ENCODE measurements at regions not wholly inside any gene's neighbourhood (a gene's known extent, or its start where the extent isn't known, plus 50 kb on each side); places are given as distances from the start of the nearest gene placed in this dataset.

- no peak for TF ChIP-seq CTCF (IDR thresholded peaks at IDR 0.05)
- no peak for TF ChIP-seq EP300 (IDR thresholded peaks at IDR 0.05)
- no peak for TF ChIP-seq POLR2A (IDR thresholded peaks at IDR 0.05)
- TF ChIP-seq POLR2AphosphoS5 (IDR thresholded peaks at IDR 0.05), result no peak
Measured at GRCh38 chr2:52336951-52337350, 1305.0 kb upstream of the NRXN1 start.

Data from sigmoid colon (tissue), 4 donors.